Endometrium (tissue), 2 donors: ENCODE measurements at regions not wholly inside any gene's neighbourhood (a gene's known extent, or its start where the extent isn't known, plus 50 kb on each side); places are given as distances from the start of the nearest gene placed in this dataset.
"Not testable (repeated sequence)": the region's sequence is repeated elsewhere in the genome, so short reads cannot be mapped to it uniquely, and the experiment has no call there.

ENCODE experiments used
- FAIRE-seq: peaks from 2 replicates; lab custom pipeline; 2012; peaks lifted over from hg19 to GRCh38; lab: Jason Lieb, UNC
- donor health status: control.
- donor health status: control.

DNA sequence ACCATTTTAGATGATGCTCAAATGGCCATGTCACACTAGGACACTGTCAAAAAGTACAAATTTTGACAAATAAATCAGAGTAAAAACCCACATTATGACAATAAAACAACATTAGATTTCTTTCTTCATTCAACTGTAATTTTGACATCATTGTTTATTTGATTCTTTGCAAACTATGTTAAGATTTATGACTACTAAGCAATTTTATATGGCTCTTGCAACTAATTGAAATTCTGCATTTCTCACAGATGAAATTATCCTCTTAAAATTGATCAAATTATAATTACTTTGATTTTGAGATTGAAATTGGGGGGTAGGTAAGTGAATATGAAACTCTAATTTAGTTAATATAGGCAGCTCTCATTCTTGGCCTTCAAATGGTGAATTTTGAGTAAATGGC, 59.8 kb downstream of the ATOH1 start:
- FAIRE-seq, result no peak

DNA sequence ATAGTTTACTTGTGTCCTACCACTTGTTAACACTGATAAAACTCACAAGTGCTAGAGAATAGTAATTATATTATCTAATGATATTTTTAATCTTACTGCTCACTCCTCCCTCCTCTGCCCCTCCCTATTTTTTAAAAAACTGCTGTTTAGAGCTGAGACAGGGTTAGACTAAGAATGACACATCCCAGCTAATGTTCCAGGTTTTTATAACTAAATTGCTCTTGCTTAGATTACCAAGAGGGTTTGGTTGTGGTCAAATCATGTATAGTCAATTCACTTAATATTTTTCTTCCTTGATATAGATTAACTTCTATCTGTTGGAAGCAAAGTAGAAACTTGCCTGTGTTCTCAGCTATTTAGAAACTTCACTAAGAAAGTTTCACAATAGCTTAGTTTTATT, 60.2 kb downstream of the ATOH1 start:
- FAIRE-seq, result peak; percentile 35

DNA sequence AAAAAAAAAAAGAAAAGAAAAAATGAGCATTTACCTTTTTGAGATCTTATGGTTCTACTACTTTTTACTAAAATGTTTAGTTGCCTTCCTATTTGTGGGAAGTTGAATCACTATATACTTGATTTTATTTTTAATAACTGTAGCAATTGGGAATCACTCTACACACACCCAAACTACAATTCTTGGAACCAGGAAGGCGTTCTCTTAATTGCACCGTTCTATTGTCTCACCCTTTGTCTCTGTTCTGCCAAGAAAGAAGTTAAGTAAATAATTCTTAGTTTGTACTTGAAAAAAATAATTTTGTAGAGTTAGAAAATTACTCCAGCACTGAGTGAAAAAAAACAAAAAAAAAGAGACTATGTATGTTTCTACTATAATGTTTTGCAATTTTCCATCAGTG, 62.7 kb downstream of the ATOH1 start:
- FAIRE-seq, result no peak

DNA sequence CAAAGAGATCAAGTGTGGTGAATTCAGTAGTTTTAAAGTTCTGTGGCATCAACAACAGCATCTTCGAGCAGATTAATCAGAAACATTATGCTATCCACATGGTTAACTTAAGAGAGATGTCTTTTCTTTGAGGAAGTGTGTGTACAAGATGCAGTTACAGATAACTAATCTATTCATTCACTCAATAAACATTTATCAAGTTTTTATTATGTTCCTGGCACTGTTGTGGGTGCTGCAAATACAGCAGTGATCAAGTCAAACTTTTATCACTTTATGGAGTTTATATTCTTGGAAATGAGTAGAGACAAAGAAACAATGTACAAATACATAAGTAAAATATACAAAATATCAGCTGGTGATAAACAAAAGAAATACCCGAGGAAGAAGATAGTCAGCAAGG, 66.4 kb downstream of the ATOH1 start:
- no peak for FAIRE-seq

DNA sequence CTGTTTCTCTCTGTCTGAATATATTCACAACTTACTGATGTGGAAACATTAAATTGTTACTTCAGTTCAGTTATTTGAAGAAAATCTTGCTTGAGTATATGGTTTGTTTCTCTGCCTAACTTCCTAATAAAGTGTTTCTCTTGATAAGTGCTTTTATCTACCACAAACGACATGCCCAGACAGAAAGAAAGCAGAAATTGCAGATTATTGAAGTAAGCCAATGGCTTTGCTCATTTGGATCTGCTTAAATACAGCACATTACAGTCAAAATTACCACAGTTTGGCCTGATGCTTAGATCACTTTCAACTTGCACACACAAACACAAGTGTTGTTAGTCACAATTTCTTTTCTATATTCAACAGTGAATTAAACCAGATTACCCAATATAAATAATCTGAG, 68.0 kb downstream of the ATOH1 start:
- FAIRE-seq, result no peak

DNA sequence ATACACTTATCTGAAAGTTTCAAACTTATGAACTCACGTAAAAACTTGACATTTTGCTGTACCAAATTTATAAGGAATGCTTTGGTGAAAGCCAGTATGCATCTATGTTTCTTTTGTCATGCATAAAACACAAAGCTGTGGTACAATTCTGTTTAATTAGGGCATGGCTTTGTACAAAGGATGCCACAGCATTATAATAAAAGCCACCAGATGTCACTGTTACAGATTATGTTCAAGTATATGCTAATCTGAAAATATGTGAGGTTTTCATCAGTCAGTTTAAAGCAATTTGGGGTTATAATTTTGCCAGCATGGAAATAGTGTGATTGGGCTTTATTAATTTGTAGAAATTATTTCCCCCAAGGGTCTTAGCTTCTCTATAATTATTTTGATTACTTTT, 69.0 kb downstream of the ATOH1 start:
- FAIRE-seq, result no peak

DNA sequence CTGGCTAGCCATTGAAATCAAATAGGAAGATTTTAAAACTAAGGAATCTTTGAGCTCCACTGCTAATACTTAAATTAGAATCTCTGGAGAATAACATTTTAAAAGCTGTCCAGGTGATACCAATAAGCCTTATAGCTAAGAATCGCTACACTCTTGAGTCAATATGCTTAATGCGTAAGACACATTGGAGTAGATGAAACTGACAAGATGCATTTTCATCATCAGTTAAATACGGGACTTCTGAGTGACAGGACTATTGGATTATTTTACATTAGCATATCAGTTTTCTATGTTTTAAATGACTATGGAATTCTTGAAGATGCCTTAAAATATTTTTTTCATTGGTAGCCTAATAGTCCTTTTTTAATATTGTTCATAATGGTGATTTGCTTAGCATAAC, 80.2 kb downstream of the ATOH1 start:
- no peak for FAIRE-seq

DNA sequence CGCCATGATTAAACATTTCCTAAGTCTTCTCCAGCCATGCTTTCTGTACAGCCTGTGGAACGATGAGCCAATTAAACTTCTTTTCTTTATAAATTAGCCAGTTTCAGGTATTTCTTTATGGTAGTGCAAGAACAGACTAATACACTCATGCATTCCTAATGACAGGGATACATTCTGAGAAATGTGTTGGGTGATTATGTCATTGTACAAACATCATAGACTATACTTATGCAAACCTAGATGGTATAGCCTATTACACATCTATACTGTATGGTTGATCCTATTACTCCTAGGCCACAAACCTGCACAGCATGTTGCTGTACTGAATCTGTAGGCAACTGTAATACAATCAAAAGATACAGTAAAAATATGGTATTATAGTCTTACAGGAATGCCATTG, 83.1 kb downstream of the ATOH1 start:
- no peak for FAIRE-seq

DNA sequence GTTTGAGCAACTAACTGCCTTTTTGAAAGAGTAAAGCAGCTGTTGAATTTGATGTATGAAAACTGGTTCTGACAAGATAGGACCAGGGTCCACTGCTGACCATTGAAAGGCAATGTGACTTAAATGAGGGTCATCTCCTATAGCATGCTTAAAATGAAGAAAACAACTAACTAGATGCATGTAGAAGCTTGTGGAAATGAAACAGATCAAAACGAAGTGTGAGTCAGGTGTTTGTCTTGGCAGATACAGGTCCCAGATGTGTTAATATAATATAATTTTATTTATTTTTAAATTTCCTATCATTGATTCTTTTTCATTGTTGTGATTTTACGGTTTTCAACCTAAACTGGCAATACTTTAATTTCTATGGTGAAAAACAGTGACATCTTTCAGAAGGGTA, 83.6 kb downstream of the ATOH1 start:
- FAIRE-seq, result no peak

DNA sequence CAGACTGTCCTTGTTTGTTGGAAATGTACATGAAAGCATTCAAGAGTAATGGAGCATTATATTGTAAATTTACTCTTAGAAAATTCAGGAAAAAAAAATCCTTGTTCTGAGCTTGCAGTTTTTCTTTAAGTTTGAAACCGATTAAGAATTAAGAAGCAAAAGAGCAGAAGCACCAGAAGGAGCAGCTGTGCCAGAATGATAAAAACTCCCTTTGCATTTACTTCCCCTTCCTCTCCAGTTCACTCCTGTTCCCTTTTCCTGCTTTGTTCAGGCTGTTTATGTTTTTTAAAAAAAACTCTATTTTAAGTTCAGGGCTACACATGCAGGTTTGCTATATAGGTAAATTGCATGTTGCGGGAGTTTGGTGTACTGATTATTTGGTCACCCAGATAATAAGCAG, 90.3 kb downstream of the ATOH1 start:
- no peak for FAIRE-seq

DNA sequence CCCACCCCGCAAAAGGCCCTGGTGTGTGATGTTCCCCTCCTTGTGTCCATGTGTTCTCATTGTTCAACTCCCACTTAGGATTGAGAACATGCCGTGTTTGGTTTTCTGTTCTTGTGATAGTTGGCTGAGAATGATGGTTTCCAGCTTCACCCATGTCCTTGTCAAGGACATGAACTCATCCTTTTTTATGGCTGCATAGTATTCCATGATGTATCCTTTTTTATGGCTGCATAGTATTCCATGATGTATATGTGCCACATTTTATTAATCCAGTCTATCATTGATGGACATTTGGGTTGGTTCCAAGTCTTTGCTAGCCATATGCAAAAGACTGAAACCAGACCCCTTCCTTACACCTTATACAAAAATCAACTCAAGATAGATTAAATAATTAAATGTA, 95.0 kb downstream of the ATOH1 start:
- FAIRE-seq, result not testable (repeated sequence)

DNA sequence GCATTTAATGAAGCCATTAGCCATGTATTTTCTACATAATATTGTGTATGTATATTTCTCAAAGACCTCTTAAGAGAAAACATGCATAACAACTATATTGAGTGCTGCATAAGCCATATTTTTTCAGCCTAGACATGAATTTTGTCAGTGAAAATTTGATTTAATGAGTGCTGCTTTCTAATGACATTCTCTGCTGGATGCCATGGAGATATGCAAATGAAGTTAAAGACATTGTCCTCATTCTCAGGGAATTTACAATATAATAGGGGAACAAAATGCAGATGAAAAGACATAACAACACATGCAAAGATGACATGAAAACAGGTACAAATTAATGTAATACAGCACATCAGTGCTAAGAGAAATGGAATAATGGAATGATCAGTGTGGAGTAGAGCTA, 118.7 kb downstream of the ATOH1 start:
- FAIRE-seq, result no peak

DNA sequence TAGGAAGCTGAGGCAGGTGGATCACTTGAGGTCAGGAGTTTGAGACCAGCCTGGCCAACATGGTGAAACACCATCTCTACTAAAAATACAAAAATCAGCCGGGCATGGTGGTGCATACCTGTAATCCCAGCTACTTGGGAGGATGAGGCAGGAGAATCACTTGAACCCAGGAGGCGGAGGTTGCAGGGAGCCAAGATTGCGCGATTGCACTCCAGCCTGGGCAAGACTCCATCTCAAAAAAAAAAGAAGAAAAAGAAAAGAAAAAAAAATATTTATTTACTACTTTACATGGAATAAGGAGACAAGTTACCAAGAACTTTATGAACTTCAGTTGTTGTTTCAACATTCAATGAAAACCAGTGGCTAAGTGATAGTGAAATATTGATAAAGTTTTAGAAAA, 121.7 kb downstream of the ATOH1 start:
- FAIRE-seq, result not testable (repeated sequence)

DNA sequence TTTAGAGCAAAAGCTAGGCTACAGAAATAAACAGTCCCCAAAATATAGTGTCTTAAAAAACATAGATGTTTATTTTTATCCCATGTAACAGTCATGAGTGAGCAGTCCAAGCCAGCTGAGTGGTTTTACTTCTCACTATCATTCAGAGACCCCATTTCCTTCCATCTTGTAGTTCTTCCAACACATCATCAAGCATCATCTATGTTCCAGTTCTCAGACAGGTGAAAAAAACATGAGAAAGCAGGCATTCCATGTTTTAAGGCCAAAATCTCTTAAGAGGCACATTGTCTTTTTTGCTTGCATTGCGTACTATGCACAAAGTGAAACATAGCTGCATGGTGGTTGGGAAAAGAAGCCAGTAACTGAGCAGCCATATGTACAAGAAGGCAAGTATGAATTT, 128.6 kb downstream of the ATOH1 start:
- FAIRE-seq, result no peak

DNA sequence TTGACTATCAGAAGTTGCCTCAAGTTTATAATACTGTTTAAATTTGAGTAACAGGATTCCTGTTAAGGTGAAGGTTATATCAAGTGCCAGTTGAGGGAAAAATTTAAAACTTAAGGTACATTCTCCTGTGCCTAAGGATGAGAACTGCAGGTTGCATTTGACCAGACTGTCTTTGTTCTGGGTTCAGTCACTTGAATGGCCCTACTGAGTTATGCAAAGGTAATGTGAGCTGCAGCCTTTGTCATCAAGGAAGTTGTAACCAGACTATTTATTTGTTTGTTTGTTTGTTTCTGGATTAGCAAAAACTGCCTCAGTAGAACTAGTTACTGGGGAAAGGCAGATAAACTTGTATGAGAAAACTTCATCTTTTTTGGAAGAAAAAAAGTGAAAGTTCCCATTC, 131.9 kb downstream of the ATOH1 start:
- FAIRE-seq, result no peak

DNA sequence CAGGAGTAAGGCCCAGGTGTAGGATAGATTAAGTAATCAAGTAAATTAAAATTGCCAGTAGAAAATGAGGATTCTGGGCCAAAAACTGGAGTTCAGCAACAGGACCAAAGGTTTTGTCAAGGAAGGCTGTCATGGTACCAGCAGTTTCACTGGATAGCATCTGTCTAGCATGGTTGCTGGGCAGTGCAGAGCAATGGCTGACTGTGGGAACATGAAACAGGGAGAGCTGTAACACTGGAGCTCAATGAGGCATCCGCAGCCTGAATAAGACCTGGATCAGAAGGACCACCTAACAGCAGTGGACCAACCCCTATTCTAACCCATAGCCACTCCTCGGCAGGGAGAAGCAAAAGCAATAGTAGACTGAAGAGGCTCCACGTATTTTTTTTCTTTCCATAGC, 132.4 kb downstream of the ATOH1 start:
- no peak for FAIRE-seq

DNA sequence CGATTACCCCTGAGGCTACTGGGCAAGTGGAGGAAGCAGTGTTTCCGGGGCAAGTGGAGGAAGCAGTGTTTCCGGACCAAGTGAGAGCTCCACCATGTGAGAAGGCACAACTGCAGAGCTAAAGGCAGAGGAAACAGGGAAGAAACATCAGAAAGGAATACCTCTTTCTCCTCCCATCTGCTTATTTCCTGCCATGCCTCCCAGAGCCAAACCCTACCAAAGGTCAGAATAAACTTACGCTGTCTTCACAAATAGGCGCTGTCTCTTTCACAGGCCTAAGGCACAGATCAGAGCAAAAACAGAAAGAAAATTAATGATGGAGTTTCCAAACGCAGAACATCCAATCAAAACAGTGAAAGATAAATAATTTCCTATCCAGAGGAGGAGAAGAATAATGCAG, 153.0 kb downstream of the ATOH1 start:
- FAIRE-seq, result no peak

DNA sequence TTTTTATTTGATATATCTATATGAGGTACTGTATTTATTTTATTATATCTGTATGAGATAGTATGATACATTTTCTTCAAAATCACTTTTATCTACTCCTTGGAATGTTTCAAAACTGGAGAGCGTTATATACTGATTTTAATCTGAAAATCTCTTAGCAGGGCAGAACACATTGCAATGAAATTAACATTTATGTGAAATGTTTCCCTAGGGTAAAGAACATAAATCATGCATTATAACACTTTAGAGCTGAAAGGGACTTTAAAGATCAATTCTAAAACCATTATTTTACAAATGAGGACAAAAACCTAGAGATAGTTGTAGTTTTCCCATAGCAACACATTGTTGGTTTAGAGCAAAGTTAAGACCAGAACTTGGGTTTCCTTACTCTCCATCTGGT, 153.7 kb downstream of the ATOH1 start:
- no peak for FAIRE-seq

DNA sequence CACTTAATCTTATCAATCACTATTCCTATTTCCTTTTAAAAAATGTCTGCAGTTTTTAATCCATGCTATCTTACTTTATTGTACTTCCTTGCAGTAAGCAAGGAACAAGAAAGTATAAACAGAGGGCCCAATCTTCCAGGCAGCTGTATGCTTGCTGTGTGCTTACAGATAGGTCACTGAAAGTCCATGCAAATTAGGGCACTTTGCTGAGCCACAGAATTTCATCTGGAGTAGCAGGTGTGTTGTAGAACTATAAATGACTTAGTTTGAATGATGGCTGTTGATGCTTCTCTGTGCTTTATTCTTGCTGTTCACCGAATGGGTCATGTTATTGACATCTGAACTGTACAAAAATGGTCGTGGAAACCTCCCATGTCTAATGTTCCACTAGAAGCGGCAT, 154.6 kb downstream of the ATOH1 start:
- FAIRE-seq, result no peak

DNA sequence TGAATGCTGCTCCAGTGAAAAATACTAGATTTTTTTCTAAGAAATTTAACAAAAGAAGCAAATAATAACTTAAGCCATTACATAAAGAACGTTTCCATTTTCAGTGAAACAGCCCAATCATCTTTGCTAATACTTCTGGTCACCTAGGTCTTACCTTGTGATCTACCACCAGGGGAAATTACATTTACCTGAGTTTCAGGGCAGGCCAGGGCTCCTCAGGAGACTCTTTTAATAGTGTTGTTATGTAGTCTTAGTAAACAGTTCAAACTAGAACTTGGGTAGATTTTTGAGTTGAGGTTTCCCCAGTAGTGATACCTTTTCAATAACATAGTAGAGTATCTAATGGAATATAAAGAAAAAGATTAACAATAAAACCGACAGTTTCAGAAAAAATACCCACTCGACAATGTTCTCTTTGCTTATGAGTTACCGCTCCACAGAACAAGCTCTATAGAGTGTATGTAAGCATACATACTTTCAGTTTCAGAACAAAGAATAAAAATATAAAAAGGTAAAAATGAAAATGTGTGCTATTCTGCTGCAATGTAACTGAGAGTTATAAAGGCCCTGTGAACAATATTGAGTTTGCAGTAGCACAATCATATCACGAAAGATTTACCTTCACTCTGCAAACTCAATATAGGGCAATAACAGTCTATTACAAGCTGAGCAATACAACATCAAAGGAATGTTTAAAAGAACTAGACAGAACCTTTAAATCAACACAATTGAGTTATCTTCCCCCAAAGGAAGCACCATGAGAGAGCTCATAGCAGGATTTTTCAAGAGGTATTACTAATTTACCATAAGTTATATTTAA, 165.8 kb downstream of the ATOH1 start:
- FAIRE-seq, result no peak

DNA sequence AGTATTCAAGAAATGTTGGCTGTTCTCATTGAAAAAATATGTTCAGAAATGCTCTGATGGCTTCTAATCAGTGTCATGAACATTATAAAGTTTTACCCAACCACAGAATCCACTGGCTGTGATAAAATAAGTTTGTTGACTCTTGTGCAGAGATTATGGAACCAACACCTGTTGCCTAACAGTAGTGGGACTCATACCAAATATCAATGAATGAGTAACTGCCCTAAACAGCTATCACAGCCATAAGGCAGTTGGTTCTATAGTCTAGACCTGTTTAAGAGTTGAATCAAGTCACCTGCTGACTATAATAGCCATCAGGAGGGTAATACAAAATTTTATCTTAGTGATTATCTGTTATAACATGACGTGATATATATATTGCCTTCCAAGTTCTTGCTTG, 168.3 kb downstream of the ATOH1 start:
- FAIRE-seq, result no peak

DNA sequence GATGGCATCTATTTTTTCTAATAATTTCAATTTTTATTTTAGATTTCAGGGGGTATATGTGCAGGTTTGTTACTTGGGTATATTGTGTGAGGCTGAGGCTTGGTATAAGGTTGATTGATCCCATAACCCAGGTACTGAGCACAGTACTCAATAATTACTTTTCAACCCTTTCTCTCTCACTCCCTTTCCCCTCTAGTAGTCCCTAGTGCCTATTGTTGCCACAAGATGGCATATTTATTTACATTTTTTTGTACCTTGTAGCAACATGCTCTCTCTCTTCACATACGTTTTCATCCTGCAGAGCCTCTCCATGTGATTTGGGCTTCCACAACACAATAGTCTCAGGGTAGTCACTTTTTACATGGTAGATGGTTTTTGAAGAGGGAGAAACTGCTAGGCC, 172.0 kb downstream of the ATOH1 start:
- FAIRE-seq, result no peak

DNA sequence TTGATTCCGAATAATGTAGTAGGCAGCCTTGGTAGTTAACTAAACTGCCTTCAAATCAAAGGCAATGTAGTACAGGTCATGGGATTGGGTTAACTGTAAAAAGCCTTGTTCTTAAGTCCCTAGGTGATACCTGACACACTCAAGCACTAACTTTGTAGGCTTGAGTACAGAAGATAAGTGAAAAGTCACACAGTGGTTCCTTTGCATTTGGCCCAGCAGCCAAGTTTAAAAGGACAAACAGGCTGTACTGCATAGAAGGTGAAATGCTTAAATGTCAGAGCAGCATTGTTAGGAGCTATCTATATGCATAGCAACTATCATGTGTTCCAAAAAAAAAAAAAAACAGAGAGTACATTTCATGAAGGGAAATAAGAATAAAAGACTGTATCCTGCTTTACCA, 178.4 kb downstream of the ATOH1 start:
- no peak for FAIRE-seq

DNA sequence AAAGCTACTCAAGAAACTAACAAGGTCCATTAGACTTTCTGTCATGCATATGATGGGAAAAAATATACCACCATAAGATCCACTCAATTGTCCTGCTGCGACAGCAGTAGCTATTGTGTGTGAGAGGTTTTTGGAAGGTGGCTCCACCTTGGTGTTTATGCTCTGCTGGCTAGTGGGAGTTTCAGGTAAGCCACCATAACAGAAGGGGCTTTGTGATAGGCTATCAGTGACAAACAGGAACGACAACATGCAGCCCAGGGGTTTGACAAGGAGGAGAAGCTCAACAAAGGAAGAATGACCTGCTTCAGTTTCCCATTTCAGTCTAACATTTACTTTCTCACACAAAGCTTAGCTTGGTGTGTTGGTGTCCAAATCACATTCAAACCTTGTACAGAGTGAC, 182.6 kb downstream of the ATOH1 start:
- no peak for FAIRE-seq
